Pancreas (tissue), 10 donors: ENCODE measurements at regions not wholly inside any gene's neighbourhood (a gene's known extent, or its start where the extent isn't known, plus 50 kb on each side); places are given as distances from the start of the nearest gene placed in this dataset.

ENCODE experiments used
- ATAC-seq, 4 donors: fragments of 200-7000 bp; cut with Tn5 transposase; one replicate each; pipeline versions ENCODE4 v1.8.0 to v1.9.1; 2020; ENCODE audit warnings: mild to moderate bottlenecking in 4 of 4, moderate library complexity in 4 of 4
- DNase-seq, 6 donors: peaks; one replicate each; pipeline ENCODE4 v3.0.0-alpha.2; 2020
- FAIRE-seq: peaks from 2 replicates; lab custom pipeline; 2012; peaks lifted over from hg19 to GRCh38; lab: Jason Lieb, UNC
- H3K27ac ChIP-seq, 4 donors: fragments of 200-600 bp; sonication (generic); 1 replicate in 3 of 4; 2 replicates in 1 of 4; pipeline versions ENCODE4 v1.5.0 to v1.8.0; 2020
- H3K27me3 ChIP-seq, 4 donors: fragments of 200-600 bp; one replicate each; pipeline ENCODE4 v1.8.0; 2021
- H3K36me3 ChIP-seq, 3 donors: fragments of 200-600 bp; sonication (generic) in 1 of 3; one replicate each; pipeline versions ENCODE4 v1.5.0 to v1.8.0; 2020 to 2021
- H3K4me1 ChIP-seq, 3 donors: fragments of 200-600 bp; one replicate each; pipeline ENCODE4 v1.8.0; 2021
- H3K4me3 ChIP-seq, 4 donors: fragments of 200-600 bp; sonication (generic) in 2 of 4; one replicate each; pipeline versions ENCODE4 v1.5.0 to v1.8.0; 2020 to 2021
- H3K9me3 ChIP-seq, 4 donors: fragments of 200-600 bp; one replicate each; pipeline ENCODE4 v1.8.0; 2021
- CTCF ChIP-seq, 4 donors: fragments of 200-600 bp; sonication (generic) in 3 of 4; IDR thresholded peaks; one replicate each; pipeline versions ENCODE4 v1.5.0 to v1.8.0; 2021; ENCODE audit warnings: antibody characterized with exemption in 4 of 4
- WGBS, 2 donors: extraction: QIAGEN DNeasy Blood & Tissue Kit; methylation state at CpG; one replicate each; pipeline ENCODE4 v1.1.7; 2013; 5-methylcytosine and 5-hydroxymethylcytosine counted together
- intact Hi-C, 3 donors: fragments of 100-400 bp; cut with DNase I; formaldehyde crosslinking; loops; one replicate each; pipeline versions ENCODE4 v1.11.1 to v1.14.2; 2022
- donor health status: healthy with polysubstance abuse.
- donor health status: DM: no; HTN: no; CAD: no; lungs with moderate emphysema.
- donor health status: DM: no; HTN: no; CAD: no.
- donor health status: control.
- donor health status: control.
- donor health status: Bipolar disorder and iron deficiency.
- donor health status: DM: yes; HTN: yes; CAD: no.
- donor health status: DM: no; HTN: no; CAD: no.
- donor health status: DM: no; HTN: no; CAD: no.
- donor health status: DM: yes; HTN: yes; CAD: no.

- FAIRE-seq = peak; percentile 94
- no peak for DNase-seq
- no peak overlapping the region for H3K4me3 ChIP-seq
- peaks cover 0 to 8% (median 0%) of the 10 kb centered on the region in 4 donors for H3K27me3 ChIP-seq
- WGBS, 2 donors = 65 to 71% methylated on average over 5 of the region's 5 CpGs
- H3K9me3 ChIP-seq = no peaks in the 10 kb centered on the region
- no peak for ATAC-seq
- intact Hi-C loops = no loop called here
- no peak overlapping the region for H3K27ac ChIP-seq
- no peaks in the 10 kb centered on the region for H3K36me3 ChIP-seq
- no peaks in the 10 kb centered on the region for H3K4me1 ChIP-seq
- TF ChIP-seq CTCF (IDR thresholded peaks at IDR 0.05) = no peak
Observed at GRCh38 chr16:86787538-86787937, 209.2 kb downstream of the FOXL1 start.

- no peak overlapping the region for H3K27ac ChIP-seq
Observed at GRCh38 chr16:86789621-86790051, 211.3 kb downstream of the FOXL1 start.

GRCh38 chr16:86791287-86792035 is 213.1 kb downstream of the FOXL1 start:
- Histone ChIP-seq H3K9me3 (no peaks in the 10 kb centered on the region), H3K4me1 (no peaks in the 10 kb centered on the region), H3K27me3 (peaks cover 0 to 8% (median 0%) of the 10 kb centered on the region in 4 donors), H3K36me3 (no peaks in the 10 kb centered on the region), H3K4me3 (no peak overlapping the region), H3K27ac (no peak overlapping the region)
- DNase-seq (no peak), ATAC-seq (no peak), FAIRE-seq (no peak)
- no peak for TF ChIP-seq CTCF (IDR thresholded peaks at IDR 0.05)
- intact Hi-C loops = no loop called here
- WGBS, 2 donors = 37 to 48% methylated on average over 20 of the region's 20 CpGs

More at GRCh38 chr16:86789621-86790051, 211.3 kb downstream of the FOXL1 start:
- intact Hi-C loops = no loop called here
- no peak for ATAC-seq
- H3K4me3 ChIP-seq = no peak overlapping the region
- H3K27me3 ChIP-seq = peaks cover 0 to 8% (median 0%) of the 10 kb centered on the region in 4 donors
- DNase-seq = no peak
- 19 to 23% methylated on average over 13 of the region's 13 CpGs for WGBS, 2 donors
- no peaks in the 10 kb centered on the region for H3K36me3 ChIP-seq
- FAIRE-seq = no peak
- H3K4me1 ChIP-seq = no peaks in the 10 kb centered on the region
- H3K9me3 ChIP-seq = no peaks in the 10 kb centered on the region
- no peak for TF ChIP-seq CTCF (IDR thresholded peaks at IDR 0.05)

- WGBS, 2 donors = 76 to 81% methylated on average over 15 of the region's 15 CpGs
Observed at GRCh38 chr16:86794216-86794864, 216.0 kb downstream of the FOXL1 start.

More at GRCh38 chr16:86794216-86794864, 216.0 kb downstream of the FOXL1 start:
- DNase-seq (no peak), ATAC-seq (no peak), FAIRE-seq (no peak)
- H3K9me3 ChIP-seq = no peaks in the 10 kb centered on the region
- peaks cover 0 to 4% (median 0%) of the 10 kb centered on the region in 4 donors for H3K27me3 ChIP-seq
- no peaks in the 10 kb centered on the region for H3K4me1 ChIP-seq
- H3K36me3 ChIP-seq = no peaks in the 10 kb centered on the region
- intact Hi-C loops = no loop called here
- H3K27ac ChIP-seq = no peak overlapping the region
- TF ChIP-seq CTCF (IDR thresholded peaks at IDR 0.05) = no peak
- H3K4me3 ChIP-seq = no peak overlapping the region
